B cell (primary cell): ENCODE measurements at regions not wholly inside any gene's neighbourhood (a gene's known extent, or its start where the extent isn't known, plus 50 kb on each side); places are given as distances from the start of the nearest gene placed in this dataset.

Experiments used
- CTCF ChIP-seq: fragments of 200-600 bp; IDR thresholded peaks from one replicate; pipeline ENCODE4 v1.8.0; 2022; ENCODE audit warnings: antibody characterized with exemption, mild to moderate bottlenecking
- EZH2 ChIP-seq: IDR thresholded peaks from 2 replicates; pipeline ENCODE4 v1.6.1; 2012; ENCODE audit warnings: borderline replicate concordance, low read depth, mild to moderate bottlenecking, moderate library complexity, low read length; ENCODE audit not compliant: insufficient read depth, poor library complexity, severe bottlenecking

- TF ChIP-seq EZH2 (no peak), CTCF (no peak)
Measured at GRCh38 chr4:141416677-141417363, 196.1 kb downstream of the ZNF330 start.
